SK-N-SH treated with all-trans-retinoic acid at 6 μM for 48 hours (cell line): ENCODE measurements at regions not wholly inside any gene's neighbourhood (a gene's known extent, or its start where the extent isn't known, plus 50 kb on each side); places are given as distances from the start of the nearest gene placed in this dataset.

Source experiments
- ATAC-seq: fragments of 200-7000 bp; cut with Tn5 transposase; 3 replicates; pipeline ENCODE4 v1.9.1; 2020; ENCODE audit warnings: mild to moderate bottlenecking, moderate library complexity
- ARNTL ChIP-seq: fragments of 450-650 bp; formaldehyde crosslinking; IDR thresholded peaks from 2 replicates; pipeline ENCODE4 v1.5.0; 2020; ENCODE audit warnings: low read depth, mild to moderate bottlenecking, moderate library complexity, borderline replicate concordance
- BACH2 ChIP-seq: fragments of 250-450 bp; sonication (Bioruptor Pico); IDR thresholded peaks from 2 replicates; pipeline ENCODE4 v1.9.0; 2021; ENCODE audit warnings: mild to moderate bottlenecking, borderline replicate concordance
- CREB5 ChIP-seq: fragments of 250-450 bp; sonication (Bioruptor Pico); IDR thresholded peaks from 2 replicates; pipeline ENCODE4 v1.5.1; 2020; ENCODE audit warnings: low read depth, mild to moderate bottlenecking, moderate library complexity
- CSDC2 ChIP-seq: fragments of 250-450 bp; sonication (Bioruptor Pico); IDR thresholded peaks from 2 replicates; pipeline ENCODE4 v1.5.0; 2020; ENCODE audit warnings: mild to moderate bottlenecking, moderate library complexity
- CSRNP3 ChIP-seq: fragments of 250-450 bp; sonication (Bioruptor Pico); IDR thresholded peaks from 2 replicates; pipeline ENCODE4 v1.5.1; 2021; ENCODE audit warnings: mild to moderate bottlenecking, moderate library complexity
- ESRRG ChIP-seq: fragments of 250-450 bp; sonication (Bioruptor Pico); IDR thresholded peaks from 2 replicates; pipeline ENCODE4 v1.6.1; 2021; ENCODE audit warnings: mild to moderate bottlenecking
- GLIS3 ChIP-seq: fragments of 250-450 bp; sonication (Bioruptor Pico); IDR thresholded peaks from 2 replicates; pipeline ENCODE4 v1.5.0; 2020; ENCODE audit warnings: mild to moderate bottlenecking, moderate library complexity
- ISL1 ChIP-seq: fragments of 250-450 bp; sonication (Bioruptor Pico); IDR thresholded peaks from 2 replicates; pipeline ENCODE4 v2.1.2; 2022; ENCODE audit warnings: mild to moderate bottlenecking, moderate library complexity
- OSR1 ChIP-seq: fragments of 250-450 bp; sonication (Bioruptor Pico); IDR thresholded peaks from 2 replicates; pipeline ENCODE4 v1.8.0; 2022; ENCODE audit warnings: moderate library complexity, mild to moderate bottlenecking, inconsistent platforms
- PATZ1 ChIP-seq: fragments of 250-450 bp; sonication (Bioruptor Pico); IDR thresholded peaks from 2 replicates; pipeline ENCODE4 v1.8.0; 2020; ENCODE audit warnings: mild to moderate bottlenecking, moderate library complexity, borderline replicate concordance
- POU6F1 ChIP-seq: fragments of 250-450 bp; sonication (Bioruptor Pico); IDR thresholded peaks from 2 replicates; pipeline ENCODE4 v1.8.0; 2021; ENCODE audit warnings: low read depth, mild to moderate bottlenecking, moderate library complexity, borderline replicate concordance
- PPARA ChIP-seq: fragments of 250-450 bp; sonication (Bioruptor Pico); IDR thresholded peaks from 2 replicates; pipeline ENCODE4 v1.5.0; 2020; ENCODE audit warnings: mild to moderate bottlenecking, borderline replicate concordance
- RARB ChIP-seq: fragments of 250-450 bp; sonication (Bioruptor Pico); IDR thresholded peaks from 2 replicates; pipeline ENCODE4 v1.8.0; 2021; ENCODE audit warnings: mild to moderate bottlenecking, moderate library complexity
- SNAI2 ChIP-seq: fragments of 250-450 bp; sonication (Bioruptor Pico); IDR thresholded peaks from 2 replicates; pipeline ENCODE4 v1.5.0; 2020; ENCODE audit warnings: mild to moderate bottlenecking, moderate library complexity
- TCF4 ChIP-seq: fragments of 250-450 bp; sonication (Bioruptor Pico); IDR thresholded peaks from 2 replicates; pipeline ENCODE4 v1.8.0; 2021; ENCODE audit warnings: mild to moderate bottlenecking, moderate library complexity, borderline replicate concordance
- TOX ChIP-seq: fragments of 250-450 bp; sonication (Bioruptor Pico); IDR thresholded peaks from 2 replicates; pipeline ENCODE4 v1.8.0; 2021; ENCODE audit warnings: mild to moderate bottlenecking, moderate library complexity, borderline replicate concordance
- TSHZ2 ChIP-seq: fragments of 250-450 bp; sonication (Bioruptor Pico); IDR thresholded peaks from 2 replicates; pipeline ENCODE4 v1.5.0; 2020; ENCODE audit warnings: mild to moderate bottlenecking, moderate library complexity
- ZFP3 ChIP-seq: fragments of 250-450 bp; sonication (Bioruptor Pico); IDR thresholded peaks from 2 replicates; pipeline ENCODE4 v1.5.0; 2020; ENCODE audit warnings: mild to moderate bottlenecking, moderate library complexity
- ZNF565 ChIP-seq: fragments of 450-650 bp; formaldehyde crosslinking; conservative IDR thresholded peaks from 2 replicates; pipeline ENCODE4 v1.5.0; 2020; ENCODE audit warnings: low read depth, mild to moderate bottlenecking, moderate library complexity
- ZNF70 ChIP-seq: fragments of 450-650 bp; formaldehyde crosslinking; IDR thresholded peaks from 2 replicates; pipeline ENCODE4 v1.5.0; 2020; ENCODE audit warnings: mild to moderate bottlenecking, moderate library complexity
- ZNF8 ChIP-seq: fragments of 450-650 bp; formaldehyde crosslinking; IDR thresholded peaks from 2 replicates; pipeline ENCODE4 v1.5.0; 2020; ENCODE audit warnings: mild to moderate bottlenecking, moderate library complexity

- no peak for TF ChIP-seq CREB5 (CRISPR knock-in tag)
- no peak for TF ChIP-seq CSDC2
- TF ChIP-seq PPARA: no peak
Measured at GRCh38 chr4:188454575-188454974, 315.3 kb downstream of the TRIML1 start (continued).

GRCh38 chr4:188455062-188455752, 316.0 kb downstream of the TRIML1 start:
- peak; percentile 72 for ATAC-seq
- no peak for TF ChIP-seq OSR1 (CRISPR knock-in tag)
- TF ChIP-seq ESRRG (CRISPR knock-in tag): no peak
- no peak for TF ChIP-seq CREB5 (CRISPR knock-in tag)
- TF ChIP-seq TSHZ2 (CRISPR knock-in tag): no peak
- no peak for TF ChIP-seq TCF4 (CRISPR knock-in tag)
- TF ChIP-seq PATZ1 (CRISPR knock-in tag): no peak
- TF ChIP-seq GLIS3: no peak
- TF ChIP-seq RARB: no peak
- TF ChIP-seq TOX: no peak
- no peak for TF ChIP-seq ISL1
- TF ChIP-seq SNAI2 (CRISPR knock-in tag): no peak
- TF ChIP-seq ZNF8: no peak
- TF ChIP-seq CSRNP3: no peak
- no peak for TF ChIP-seq BACH2 (CRISPR knock-in tag)
- TF ChIP-seq ZNF70 (CRISPR knock-in tag): no peak
- no peak for TF ChIP-seq ARNTL (CRISPR knock-in tag)
- TF ChIP-seq CSDC2: no peak
- TF ChIP-seq ZNF565: no peak
- TF ChIP-seq ZFP3 (CRISPR knock-in tag): no peak
- no peak for TF ChIP-seq PPARA

GRCh38 chr4:188459381-188459780, 320.1 kb downstream of the TRIML1 start:
- ATAC-seq: no peak
- TF ChIP-seq PPARA: no peak
- TF ChIP-seq POU6F1 (CRISPR knock-in tag): no peak
- no peak for TF ChIP-seq CREB5 (CRISPR knock-in tag)
- TF ChIP-seq CSDC2: no peak
- TF ChIP-seq ZNF70 (CRISPR knock-in tag): no peak
- TF ChIP-seq TSHZ2 (CRISPR knock-in tag): no peak
- TF ChIP-seq ARNTL (CRISPR knock-in tag): no peak
- TF ChIP-seq CSRNP3: no peak
- no peak for TF ChIP-seq BACH2 (CRISPR knock-in tag)
